NCI-H187 treated with DMSO at 0.1 percent for 48 hours (cell line): ENCODE measurements at regions not wholly inside any gene's neighbourhood (a gene's known extent, or its start where the extent isn't known, plus 50 kb on each side); places are given as distances from the start of the nearest gene placed in this dataset.
"Not testable (repeated sequence)": the region's sequence is repeated elsewhere in the genome, so short reads cannot be mapped to it uniquely, and the experiment has no call there.

Source experiments
- DNase-seq: peaks from one replicate; lab custom pipeline; 2025; lab: John Stamatoyannopoulos, UW

- no peak for DNase-seq
Observed at GRCh38 chr3:194946091-194946490, 260.4 kb downstream of the FAM43A start.

GRCh38 chr3:194949592-194949991 is 263.9 kb downstream of the FAM43A start:
- DNase-seq, result no peak

GRCh38 chr3:194950906-194951628 is 265.4 kb downstream of the FAM43A start:
- DNase-seq, result no peak

- not testable (repeated sequence) for DNase-seq
Observed at GRCh38 chr3:194951629-194951920, 265.9 kb downstream of the FAM43A start.

- no peak for DNase-seq
Observed at GRCh38 chr3:194951931-194952582, 266.4 kb downstream of the FAM43A start.

- no peak for DNase-seq
Observed at GRCh38 chr3:194952841-194953241, 267.2 kb downstream of the FAM43A start.

- no peak for DNase-seq
Observed at GRCh38 chr3:194953291-194953690, 267.6 kb downstream of the FAM43A start.

- no peak for DNase-seq
Observed at GRCh38 chr3:194955546-194955945, 269.9 kb downstream of the FAM43A start.

GRCh38 chr3:194955979-194956696 is 270.5 kb downstream of the FAM43A start:
- DNase-seq, result no peak

GRCh38 chr3:194956697-194957396 is 271.2 kb downstream of the FAM43A start:
- no peak for DNase-seq

- no peak for DNase-seq
Observed at GRCh38 chr3:194957743-194958240, 272.1 kb downstream of the FAM43A start.

GRCh38 chr3:194959217-194959616 is 273.5 kb downstream of the FAM43A start:
- DNase-seq, result no peak

GRCh38 chr3:194959666-194960065 is 274.0 kb downstream of the FAM43A start:
- DNase-seq, result not testable (repeated sequence)

GRCh38 chr3:194960446-194961032 is 274.9 kb downstream of the FAM43A start:
- DNase-seq, result no peak

- no peak for DNase-seq
Observed at GRCh38 chr3:194961149-194961548, 275.5 kb downstream of the FAM43A start.

GRCh38 chr3:194961571-194961970 is 275.9 kb downstream of the FAM43A start:
- DNase-seq, result no peak

- DNase-seq, result no peak
Observed at GRCh38 chr3:194962056-194962455, 276.4 kb downstream of the FAM43A start.

- DNase-seq, result no peak
Observed at GRCh38 chr3:194964809-194965208, 279.1 kb downstream of the FAM43A start.

GRCh38 chr3:194967151-194968117 is 281.8 kb downstream of the FAM43A start:
- DNase-seq, result no peak

GRCh38 chr3:194970066-194970465 is 284.4 kb downstream of the FAM43A start:
- no peak for DNase-seq

GRCh38 chr3:194971009-194971408 is 285.3 kb downstream of the FAM43A start:
- DNase-seq, result no peak
